HG03565 (cell line): ENCODE measurements at regions not wholly inside any gene's neighbourhood (a gene's known extent, or its start where the extent isn't known, plus 50 kb on each side); places are given as distances from the start of the nearest gene placed in this dataset.
A peak's percentile ranks its signal among the peaks of the same experiment; 100 is the strongest.

ENCODE experiments used
- ATAC-seq: cut with Tn5 transposase; IDR thresholded peaks from one replicate; pipeline ENCODE4 v1.9.1; 2021; ENCODE audit warnings: mild to moderate bottlenecking, moderate library complexity; ENCODE audit not compliant: unreplicated experiment

- ATAC-seq = no peak
These were observed 282.7 kb downstream of the ENC1 start for GRCh38 chr5:74357827-74358226.

GRCh38 chr5:74356009-74356695, 284.4 kb downstream of the ENC1 start:
- no peak for ATAC-seq

- no peak for ATAC-seq
These were observed 285.3 kb downstream of the ENC1 start for GRCh38 chr5:74355041-74355824.

GRCh38 chr5:74352256-74352655, 288.3 kb downstream of the ENC1 start:
- no peak for ATAC-seq

- ATAC-seq = no peak
These were observed 297.4 kb downstream of the ENC1 start for GRCh38 chr5:74342948-74343682.

- no peak for ATAC-seq
These were observed 298.3 kb downstream of the ENC1 start for GRCh38 chr5:74342182-74342581.

- no peak for ATAC-seq
These were observed 299.3 kb downstream of the ENC1 start for GRCh38 chr5:74341221-74341620.

GRCh38 chr5:74340476-74340875, 300.1 kb downstream of the ENC1 start:
- ATAC-seq = no peak

GRCh38 chr5:74337984-74338310, 302.6 kb downstream of the ENC1 start:
- no peak for ATAC-seq

GRCh38 chr5:74337254-74337983, 303.1 kb downstream of the ENC1 start:
- no peak for ATAC-seq

- no peak for ATAC-seq
These were observed 304.2 kb downstream of the ENC1 start for GRCh38 chr5:74336297-74336696.

GRCh38 chr5:74334762-74335384, 305.7 kb downstream of the ENC1 start:
- ATAC-seq = no peak

- ATAC-seq = no peak
These were observed 306.3 kb downstream of the ENC1 start for GRCh38 chr5:74334062-74334761.

- no peak for ATAC-seq
These were observed 307.1 kb downstream of the ENC1 start for GRCh38 chr5:74333430-74333829.

- ATAC-seq = no peak
These were observed 307.8 kb downstream of the ENC1 start for GRCh38 chr5:74332682-74333081.

GRCh38 chr5:74332006-74332405, 308.5 kb downstream of the ENC1 start:
- no peak for ATAC-seq

- no peak for ATAC-seq
These were observed 312.3 kb downstream of the ENC1 start for GRCh38 chr5:74328221-74328630.

GRCh38 chr5:74327339-74327685, 313.2 kb downstream of the ENC1 start:
- ATAC-seq = no peak

- peak; percentile 88 for ATAC-seq
These were observed 313.8 kb downstream of the ENC1 start for GRCh38 chr5:74326571-74327338.

- ATAC-seq = no peak
These were observed 314.7 kb downstream of the ENC1 start for GRCh38 chr5:74325866-74326265.
